Gastrocnemius medialis (tissue), 4 donors: ENCODE measurements at regions not wholly inside any gene's neighbourhood (a gene's known extent, or its start where the extent isn't known, plus 50 kb on each side); places are given as distances from the start of the nearest gene placed in this dataset.

Source experiments
- POLR2A ChIP-seq, 2 donors: fragments of 450-650 bp; IDR thresholded peaks; one replicate each; pipeline ENCODE4 v1.6.1; 2017; ENCODE audit warnings: antibody characterized with exemption in 2 of 2, mild to moderate bottlenecking in 2 of 2, moderate library complexity in 2 of 2
- TF ChIP-seq, protein P1 (sequence below), 5 experiments: fragments of 450-650 bp in 3 of 5; fragments of 200-600 bp in 2 of 5; sonication (generic) in 2 of 5; IDR thresholded peaks in 4 of 5; conservative IDR thresholded peaks in 1 of 5; 1 replicate in 4 of 5; 2 replicates in 1 of 5; pipeline ENCODE4 v1.5.1; 2016 to 2019; ENCODE audit warnings: antibody characterized with exemption in 5 of 5, mild to moderate bottlenecking in 3 of 5, moderate library complexity in 3 of 5

DNA sequence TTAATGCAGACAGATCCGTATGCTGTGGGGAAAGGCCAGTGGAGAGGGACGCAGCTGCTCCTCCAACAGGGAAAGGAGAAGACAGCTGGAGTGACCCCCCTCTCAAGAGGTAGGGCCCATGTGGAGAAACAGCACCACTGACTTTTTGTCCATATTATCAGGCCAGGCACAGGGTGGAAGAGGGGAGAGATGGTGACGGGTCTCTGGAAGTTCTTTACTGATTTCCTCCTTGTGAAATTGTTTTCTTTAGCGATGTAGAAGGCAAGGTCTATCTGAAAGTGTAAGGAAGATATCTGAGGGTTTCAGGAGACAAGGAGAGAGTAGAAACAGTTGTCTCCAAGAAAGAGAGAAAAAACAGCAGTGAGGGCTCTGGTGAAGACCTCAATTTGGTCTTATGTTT is 338.8 kb downstream of the VPS13C start:
- TF ChIP-seq, protein P1, sequence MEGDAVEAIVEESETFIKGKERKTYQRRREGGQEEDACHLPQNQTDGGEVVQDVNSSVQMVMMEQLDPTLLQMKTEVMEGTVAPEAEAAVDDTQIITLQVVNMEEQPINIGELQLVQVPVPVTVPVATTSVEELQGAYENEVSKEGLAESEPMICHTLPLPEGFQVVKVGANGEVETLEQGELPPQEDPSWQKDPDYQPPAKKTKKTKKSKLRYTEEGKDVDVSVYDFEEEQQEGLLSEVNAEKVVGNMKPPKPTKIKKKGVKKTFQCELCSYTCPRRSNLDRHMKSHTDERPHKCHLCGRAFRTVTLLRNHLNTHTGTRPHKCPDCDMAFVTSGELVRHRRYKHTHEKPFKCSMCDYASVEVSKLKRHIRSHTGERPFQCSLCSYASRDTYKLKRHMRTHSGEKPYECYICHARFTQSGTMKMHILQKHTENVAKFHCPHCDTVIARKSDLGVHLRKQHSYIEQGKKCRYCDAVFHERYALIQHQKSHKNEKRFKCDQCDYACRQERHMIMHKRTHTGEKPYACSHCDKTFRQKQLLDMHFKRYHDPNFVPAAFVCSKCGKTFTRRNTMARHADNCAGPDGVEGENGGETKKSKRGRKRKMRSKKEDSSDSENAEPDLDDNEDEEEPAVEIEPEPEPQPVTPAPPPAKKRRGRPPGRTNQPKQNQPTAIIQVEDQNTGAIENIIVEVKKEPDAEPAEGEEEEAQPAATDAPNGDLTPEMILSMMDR (IDR thresholded peaks at IDR 0.05 in 4 of 5, conservative IDR thresholded peaks at IDR 0.05 in 1 of 5): no peak
- no peak for TF ChIP-seq POLR2A (IDR thresholded peaks at IDR 0.05)
